Mesendoderm (in vitro differentiated cells): ENCODE measurements at regions not wholly inside any gene's neighbourhood (a gene's known extent, or its start where the extent isn't known, plus 50 kb on each side); places are given as distances from the start of the nearest gene placed in this dataset.
"Not testable (repeated sequence)": the region's sequence is repeated elsewhere in the genome, so short reads cannot be mapped to it uniquely, and the experiment has no call there.

Experiments
- DNase-seq: peaks from one replicate; pipeline ENCODE4 v3.0.0; 2013
- H2AK5ac ChIP-seq: 2 replicates; pipeline ENCODE4 v1.6.1; 2013; ENCODE audit warnings: low read length, inconsistent platforms
- H2BK120ac ChIP-seq: 2 replicates; pipeline ENCODE4 v1.6.1; 2013; ENCODE audit warnings: low read depth, mild to moderate bottlenecking, low read length, moderate library complexity, mixed read lengths
- H2BK15ac ChIP-seq: replicated peaks from 2 replicates; pipeline ENCODE4 v1.6.1; 2013; ENCODE audit warnings: low read depth, mild to moderate bottlenecking, moderate library complexity
- H2BK5ac ChIP-seq: 2 replicates; pipeline ENCODE4 v1.6.1; 2013; ENCODE audit warnings: low read length, inconsistent platforms
- H3K18ac ChIP-seq: 2 replicates; pipeline ENCODE4 v1.6.1; 2013; ENCODE audit warnings: mild to moderate bottlenecking, low read length, mixed read lengths
- H3K23ac ChIP-seq: one replicate; pipeline ENCODE4 v1.6.1; 2013; ENCODE audit warnings: low read length
- H3K27ac ChIP-seq: 2 replicates; pipeline ENCODE4 v1.5.1; 2013; ENCODE audit warnings: low read depth, mild to moderate bottlenecking, inconsistent platforms, low read length, moderate library complexity
- H3K27me3 ChIP-seq: 2 replicates; pipeline ENCODE4 v1.6.1; 2013; ENCODE audit warnings: low read length, control low read depth, mild to moderate bottlenecking, inconsistent platforms; ENCODE audit not compliant: insufficient read depth, poor library complexity
- H3K36me3 ChIP-seq: 2 replicates; pipeline ENCODE4 v1.6.1; 2013; ENCODE audit warnings: low read length, inconsistent platforms; ENCODE audit not compliant: control insufficient read depth, insufficient read depth
- H3K4ac ChIP-seq: one replicate; pipeline ENCODE4 v1.6.1; 2013; ENCODE audit warnings: low read depth, mild to moderate bottlenecking, low read length, moderate library complexity
- H3K4me1 ChIP-seq: 2 replicates; pipeline ENCODE4 v1.6.1; 2013; ENCODE audit warnings: low read depth, low read length, inconsistent platforms; ENCODE audit not compliant: control insufficient read depth
- H3K4me2 ChIP-seq: 2 replicates; pipeline ENCODE4 v1.6.1; 2013; ENCODE audit warnings: low read length
- H3K4me3 ChIP-seq: 2 replicates; pipeline ENCODE4 v1.5.1; 2013; ENCODE audit warnings: mild to moderate bottlenecking, low read length
- H3K56ac ChIP-seq: one replicate; pipeline ENCODE4 v1.6.1; 2013; ENCODE audit warnings: low read length
- H3K79me1 ChIP-seq: 2 replicates; pipeline ENCODE4 v1.6.1; 2013; ENCODE audit warnings: low read length, inconsistent platforms
- H3K79me2 ChIP-seq: 2 replicates; pipeline ENCODE4 v1.6.1; 2013; ENCODE audit warnings: mild to moderate bottlenecking, low read length; ENCODE audit not compliant: control insufficient read depth, insufficient read depth
- H3K9ac ChIP-seq: 2 replicates; pipeline ENCODE4 v1.6.1; 2013; ENCODE audit warnings: low read length, inconsistent platforms
- H4K5ac ChIP-seq: one replicate; pipeline ENCODE4 v1.6.1; 2013; ENCODE audit warnings: low read length
- H4K8ac ChIP-seq: one replicate; pipeline ENCODE4 v1.6.1; 2013; ENCODE audit warnings: low read depth, mild to moderate bottlenecking, control low read depth, low read length, moderate library complexity
- WGBS: extraction: QIAGEN DNeasy Blood & Tissue Kit; methylation state at CpG from one replicate; pipeline ENCODE4 v1.1.7; 2013; ENCODE audit warnings: low lambda C conversion rate, missing lambda C conversion rate; ENCODE audit not compliant: insufficient coverage; ENCODE audit errors: extremely low coverage; 5-methylcytosine and 5-hydroxymethylcytosine counted together

- not testable (repeated sequence) for H3K4me3 ChIP-seq, H2BK120ac ChIP-seq, H2BK5ac ChIP-seq, H4K5ac ChIP-seq, H3K36me3 ChIP-seq, H2AK5ac ChIP-seq, H3K4me2 ChIP-seq, H4K8ac ChIP-seq, H2BK15ac ChIP-seq, H3K27ac ChIP-seq, H3K23ac ChIP-seq, H3K79me1 ChIP-seq, H3K79me2 ChIP-seq, H3K4me1 ChIP-seq, H3K4ac ChIP-seq, H3K18ac ChIP-seq, H3K27me3 ChIP-seq
- Histone ChIP-seq H3K56ac (peak overlapping the region; percentile 70), H3K9ac (peak overlapping the region; percentile 51)
- peak; percentile 28 for DNase-seq
- WGBS: no CpG with 5 or more reads among the region's 27 CpGs
These were observed 77.9 kb downstream of the NR4A2 start for GRCh38 chr2:156254637-156255067.

GRCh38 chr2:156253765-156254164, 78.8 kb downstream of the NR4A2 start:
- H3K79me1 ChIP-seq: peaks cover 2% of the 10 kb centered on the region
- H4K8ac ChIP-seq: no peak overlapping the region
- no peak overlapping the region for H3K4ac ChIP-seq
- no peak overlapping the region for H4K5ac ChIP-seq
- H2AK5ac ChIP-seq: no peak overlapping the region
- H3K4me1 ChIP-seq: no peaks in the 10 kb centered on the region
- H3K79me2 ChIP-seq: peaks cover 2% of the 10 kb centered on the region
- H3K4me3 ChIP-seq: no peak overlapping the region
- H3K4me2 ChIP-seq: no peak overlapping the region
- H3K56ac ChIP-seq: no peak overlapping the region
- H3K27ac ChIP-seq: no peak overlapping the region
- H2BK5ac ChIP-seq: no peak overlapping the region
- no peaks in the 10 kb centered on the region for H3K36me3 ChIP-seq
- no peak overlapping the region for H2BK15ac ChIP-seq
- H2BK120ac ChIP-seq: no peak overlapping the region
- H3K27me3 ChIP-seq: no peaks in the 10 kb centered on the region
- no peak overlapping the region for H3K9ac ChIP-seq
- no peak for DNase-seq
- no peak overlapping the region for H3K23ac ChIP-seq
- H3K18ac ChIP-seq: no peak overlapping the region
- WGBS: no CpG with 5 or more reads among the region's 2 CpGs

- no CpG with 5 or more reads among the region's 1 CpG for WGBS
- no peak overlapping the region for H3K27ac ChIP-seq
- H3K56ac ChIP-seq: no peak overlapping the region
These were observed 89.6 kb downstream of the NR4A2 start for GRCh38 chr2:156242874-156243273.

GRCh38 chr2:156237558-156237957, 95.0 kb downstream of the NR4A2 start:
- Histone ChIP-seq H2BK120ac (no peak overlapping the region), H2BK15ac (no peak overlapping the region)

More at GRCh38 chr2:156242874-156243273, 89.6 kb downstream of the NR4A2 start:
- Histone ChIP-seq H4K8ac (no peak overlapping the region), H3K4ac (no peak overlapping the region), H2BK120ac (no peak overlapping the region), H3K23ac (no peak overlapping the region), H3K79me2 (no peaks in the 10 kb centered on the region), H3K9ac (no peak overlapping the region), H2AK5ac (no peak overlapping the region), H2BK5ac (no peak overlapping the region), H3K4me2 (no peak overlapping the region), H2BK15ac (no peak overlapping the region), H3K36me3 (no peaks in the 10 kb centered on the region), H3K4me1 (no peaks in the 10 kb centered on the region), H3K4me3 (no peak overlapping the region), H3K27me3 (no peaks in the 10 kb centered on the region), H3K18ac (no peak overlapping the region), H3K79me1 (no peaks in the 10 kb centered on the region), H4K5ac (no peak overlapping the region)
- DNase-seq: no peak

GRCh38 chr2:156229724-156230362, 102.7 kb downstream of the NR4A2 start:
- no peak overlapping the region for H2BK15ac ChIP-seq
- H3K4me2 ChIP-seq: no peak overlapping the region
- no peak overlapping the region for H3K56ac ChIP-seq
- no peak overlapping the region for H3K4ac ChIP-seq
- H3K18ac ChIP-seq: no peak overlapping the region
- H4K8ac ChIP-seq: no peak overlapping the region
- H2BK5ac ChIP-seq: no peak overlapping the region
- H3K36me3 ChIP-seq: no peaks in the 10 kb centered on the region
- H3K27ac ChIP-seq: no peak overlapping the region
- H3K4me3 ChIP-seq: no peak overlapping the region
- no peaks in the 10 kb centered on the region for H3K4me1 ChIP-seq
- H4K5ac ChIP-seq: no peak overlapping the region
- no peaks in the 10 kb centered on the region for H3K79me1 ChIP-seq
- no peak overlapping the region for H2BK120ac ChIP-seq
- no peaks in the 10 kb centered on the region for H3K27me3 ChIP-seq
- H3K23ac ChIP-seq: no peak overlapping the region
- no peak overlapping the region for H3K9ac ChIP-seq
- no CpG with 5 or more reads among the region's 1 CpG for WGBS
- no peak overlapping the region for H2AK5ac ChIP-seq
- peak; percentile 14 for DNase-seq
- H3K79me2 ChIP-seq: no peaks in the 10 kb centered on the region

More at GRCh38 chr2:156237558-156237957, 95.0 kb downstream of the NR4A2 start:
- no peak overlapping the region for H4K5ac ChIP-seq
- H3K4me1 ChIP-seq: no peaks in the 10 kb centered on the region
- no peaks in the 10 kb centered on the region for H3K36me3 ChIP-seq
- no peaks in the 10 kb centered on the region for H3K79me1 ChIP-seq
- no peak overlapping the region for H3K18ac ChIP-seq
- DNase-seq: no peak
- no peak overlapping the region for H2AK5ac ChIP-seq
- no peak overlapping the region for H3K4me2 ChIP-seq
- H4K8ac ChIP-seq: no peak overlapping the region
- H3K56ac ChIP-seq: no peak overlapping the region
- no peaks in the 10 kb centered on the region for H3K27me3 ChIP-seq
- WGBS: no CpG with 5 or more reads among the region's 2 CpGs
- H3K4me3 ChIP-seq: no peak overlapping the region
- no peaks in the 10 kb centered on the region for H3K79me2 ChIP-seq
- H3K4ac ChIP-seq: no peak overlapping the region
- no peak overlapping the region for H3K23ac ChIP-seq
- no peak overlapping the region for H3K9ac ChIP-seq
- no peak overlapping the region for H3K27ac ChIP-seq
- H2BK5ac ChIP-seq: no peak overlapping the region

- not testable (repeated sequence) for H2BK15ac ChIP-seq, H2BK5ac ChIP-seq, H3K18ac ChIP-seq, H3K79me1 ChIP-seq, H3K56ac ChIP-seq, H2BK120ac ChIP-seq, H3K4ac ChIP-seq, DNase-seq, H3K23ac ChIP-seq, H2AK5ac ChIP-seq, H4K5ac ChIP-seq, H3K27ac ChIP-seq, H3K79me2 ChIP-seq, H3K4me1 ChIP-seq, H3K9ac ChIP-seq, H3K4me3 ChIP-seq, H3K36me3 ChIP-seq, H3K4me2 ChIP-seq, H3K27me3 ChIP-seq, H4K8ac ChIP-seq
- WGBS: no CpG with 5 or more reads among the region's 1 CpG
These were observed 109.2 kb downstream of the NR4A2 start for GRCh38 chr2:156223328-156223727.
